GM12864 (cell line): ENCODE measurements at regions not wholly inside any gene's neighbourhood (a gene's known extent, or its start where the extent isn't known, plus 50 kb on each side); places are given as distances from the start of the nearest gene placed in this dataset.

Experiments used
- DNase-seq: peaks from one replicate; pipeline ENCODE4 v3.0.0-alpha.2; 2011; ENCODE audit warnings: low read depth
- H3K4me3 ChIP-seq: 2 replicates; pipeline ENCODE4 v1.5.1; 2011; ENCODE audit warnings: mild to moderate bottlenecking, low read depth, low read length, control low read depth
- TF ChIP-seq, protein P1 (sequence below): IDR thresholded peaks from 2 replicates; pipeline ENCODE4 v1.5.1; 2011; ENCODE audit warnings: low read depth, mild to moderate bottlenecking, moderate library complexity, low read length, control low read depth, inconsistent platforms; ENCODE audit errors: missing control alignments

DNA sequence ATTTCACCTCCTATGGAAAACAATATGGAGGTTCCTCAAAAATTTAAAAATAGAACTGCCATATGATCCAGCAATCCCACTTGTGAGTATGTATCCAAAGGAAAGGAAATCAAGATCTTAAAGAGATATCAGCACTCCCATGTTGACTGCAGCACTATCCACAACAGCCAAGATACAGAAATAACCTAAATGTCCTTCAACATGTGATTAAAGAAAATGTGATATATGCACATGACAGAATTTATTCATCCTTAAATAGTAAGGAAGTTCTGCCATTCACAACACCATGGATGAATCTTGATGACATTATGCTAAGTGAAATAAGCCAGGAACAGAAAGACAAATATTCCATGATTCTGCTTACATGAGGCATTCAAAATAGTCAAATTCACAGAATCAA lies 303.6 kb upstream of the LRRN1 start:
- TF ChIP-seq, protein P1, sequence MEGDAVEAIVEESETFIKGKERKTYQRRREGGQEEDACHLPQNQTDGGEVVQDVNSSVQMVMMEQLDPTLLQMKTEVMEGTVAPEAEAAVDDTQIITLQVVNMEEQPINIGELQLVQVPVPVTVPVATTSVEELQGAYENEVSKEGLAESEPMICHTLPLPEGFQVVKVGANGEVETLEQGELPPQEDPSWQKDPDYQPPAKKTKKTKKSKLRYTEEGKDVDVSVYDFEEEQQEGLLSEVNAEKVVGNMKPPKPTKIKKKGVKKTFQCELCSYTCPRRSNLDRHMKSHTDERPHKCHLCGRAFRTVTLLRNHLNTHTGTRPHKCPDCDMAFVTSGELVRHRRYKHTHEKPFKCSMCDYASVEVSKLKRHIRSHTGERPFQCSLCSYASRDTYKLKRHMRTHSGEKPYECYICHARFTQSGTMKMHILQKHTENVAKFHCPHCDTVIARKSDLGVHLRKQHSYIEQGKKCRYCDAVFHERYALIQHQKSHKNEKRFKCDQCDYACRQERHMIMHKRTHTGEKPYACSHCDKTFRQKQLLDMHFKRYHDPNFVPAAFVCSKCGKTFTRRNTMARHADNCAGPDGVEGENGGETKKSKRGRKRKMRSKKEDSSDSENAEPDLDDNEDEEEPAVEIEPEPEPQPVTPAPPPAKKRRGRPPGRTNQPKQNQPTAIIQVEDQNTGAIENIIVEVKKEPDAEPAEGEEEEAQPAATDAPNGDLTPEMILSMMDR = no peak
- H3K4me3 ChIP-seq = no peak overlapping the region
- no peak for DNase-seq

DNA sequence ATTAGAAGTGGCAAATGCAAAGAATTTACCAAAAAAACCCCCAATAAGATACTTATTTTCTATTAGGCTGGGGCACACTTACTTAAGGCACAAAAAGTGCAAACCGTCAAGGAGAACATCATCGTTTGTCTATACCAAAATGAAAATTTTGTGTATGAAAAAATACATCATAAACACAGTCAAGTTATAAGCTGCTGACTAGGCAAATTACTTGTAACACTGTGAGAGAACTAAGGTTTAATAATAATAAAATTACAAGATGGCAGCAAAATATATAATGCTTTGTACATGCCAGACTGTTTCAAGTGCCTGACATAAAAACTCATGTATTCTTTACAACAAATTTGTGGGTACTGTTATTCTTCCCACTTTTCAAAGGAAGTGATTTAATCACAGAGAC lies 297.2 kb upstream of the CRBN start:
- TF ChIP-seq, protein P1 = no peak

DNA sequence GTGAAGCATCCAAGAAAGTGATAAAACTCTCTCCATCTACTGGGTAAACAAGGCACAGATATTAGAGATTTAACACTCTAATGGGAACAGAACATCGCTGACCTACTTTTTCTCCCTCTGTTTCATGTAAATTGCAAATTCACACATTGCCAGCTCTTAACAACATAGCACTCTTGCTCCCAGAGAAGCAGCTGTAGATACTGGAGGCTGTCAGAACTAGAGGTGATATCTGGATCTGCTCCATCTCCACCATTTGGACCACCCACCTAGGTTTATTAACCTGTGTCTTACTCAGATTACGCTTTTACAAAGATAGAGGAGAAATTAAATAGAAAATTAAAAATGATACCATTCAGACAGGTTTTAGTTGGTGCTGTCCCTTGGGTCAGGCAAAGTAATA lies 289.1 kb upstream of the CRBN start:
- TF ChIP-seq, protein P1 = no peak
- no peak for DNase-seq
- H3K4me3 ChIP-seq = no peak overlapping the region

More for the DNA sequence above, 297.2 kb upstream of the CRBN start:
- H3K4me3 ChIP-seq = no peak overlapping the region
- no peak for DNase-seq

DNA sequence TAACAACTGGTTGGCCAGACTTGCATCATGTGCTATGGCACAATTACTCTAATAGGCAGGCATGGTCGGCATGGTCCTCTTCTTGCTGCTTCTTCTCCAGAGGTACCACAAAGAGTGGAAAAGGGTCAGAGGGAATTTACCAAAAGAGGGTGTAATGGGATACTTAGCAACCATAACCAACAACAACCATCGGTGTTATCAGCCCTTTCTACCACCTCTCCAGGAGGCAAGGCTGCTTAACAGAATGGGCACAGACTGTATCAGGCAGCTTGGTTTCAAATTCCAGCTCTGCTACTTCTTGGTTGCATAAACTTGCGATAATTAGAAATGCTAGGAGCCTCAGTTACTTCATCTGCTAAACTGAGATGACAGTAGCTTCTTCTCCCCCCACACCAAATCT lies 284.6 kb upstream of the CRBN start:
- H3K4me3 ChIP-seq = no peak overlapping the region
- DNase-seq = no peak
- TF ChIP-seq, protein P1 = no peak

DNA sequence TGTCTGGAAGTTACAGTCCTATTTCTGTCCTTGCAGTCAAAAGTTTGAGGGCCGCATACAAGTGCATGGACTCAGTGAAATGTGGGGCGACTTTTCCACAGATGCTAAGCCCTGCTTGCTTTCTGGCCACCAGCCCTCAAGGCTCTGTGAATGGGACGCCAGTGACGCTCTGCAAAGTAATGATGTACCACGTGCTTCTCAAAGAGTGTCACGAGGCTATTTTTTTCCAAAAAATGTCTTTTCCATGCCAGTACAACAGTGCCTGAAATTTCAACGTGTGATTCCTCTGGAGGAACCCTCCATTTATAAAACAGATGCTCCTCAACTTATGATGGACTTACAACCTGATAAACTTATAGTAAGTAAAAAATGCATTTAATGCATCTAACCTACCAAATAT lies 281.8 kb upstream of the CRBN start:
- H3K4me3 ChIP-seq = no peak overlapping the region
- TF ChIP-seq, protein P1 = no peak
- no peak for DNase-seq

DNA sequence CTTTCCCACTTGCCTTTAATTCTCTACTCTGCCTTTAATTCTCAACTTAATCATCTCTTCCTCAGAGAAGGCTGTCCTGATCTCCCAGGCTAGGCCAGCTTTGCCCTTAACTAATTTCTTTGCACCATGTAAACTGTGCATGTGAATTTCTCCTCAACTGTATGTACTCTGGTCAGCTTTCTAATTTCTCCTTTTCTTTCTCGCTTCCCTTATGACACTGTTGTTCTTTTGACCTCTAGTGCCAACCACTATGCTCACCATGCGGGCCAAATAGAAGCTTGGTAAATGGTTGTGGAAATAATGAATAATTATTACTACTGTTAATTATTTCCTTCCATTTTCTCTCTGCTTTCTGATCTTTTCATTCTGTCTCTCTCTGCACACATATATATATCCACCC lies 269.0 kb upstream of the CRBN start:
- TF ChIP-seq, protein P1 = no peak
- no peak overlapping the region for H3K4me3 ChIP-seq
- DNase-seq = no peak

DNA sequence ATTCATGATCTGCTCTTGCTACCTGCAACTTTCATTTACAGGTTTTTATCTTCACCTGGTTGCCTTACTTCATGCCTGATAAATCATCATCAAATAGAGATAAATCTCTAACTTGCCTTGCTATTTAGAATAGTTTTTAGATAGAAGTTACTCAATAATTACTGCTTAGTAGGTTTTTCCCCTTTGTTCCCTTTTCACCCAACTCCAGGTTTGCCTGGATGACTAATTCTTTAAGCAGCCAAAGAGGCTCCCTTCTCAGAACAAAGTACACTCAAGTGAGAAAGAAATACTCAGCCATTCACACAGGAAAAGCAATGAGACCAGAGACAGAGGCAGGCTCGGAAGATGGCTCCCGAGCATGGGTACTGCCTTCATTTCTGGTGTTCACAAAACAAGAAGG lies 268.1 kb upstream of the CRBN start:
- TF ChIP-seq, protein P1 = no peak
- DNase-seq = no peak

More for the DNA sequence above, 268.1 kb upstream of the CRBN start:
- no peak overlapping the region for H3K4me3 ChIP-seq
